MM.1S (cell line): ENCODE measurements at regions not wholly inside any gene's neighbourhood (a gene's known extent, or its start where the extent isn't known, plus 50 kb on each side); places are given as distances from the start of the nearest gene placed in this dataset.

ENCODE experiments used
- DNase-seq: peaks from one replicate; pipeline ENCODE4 v3.0.0-alpha.2; 2015
- H2AFZ ChIP-seq: fragments of 300-600 bp; sonication (generic); 2 replicates; pipeline ENCODE4 v1.6.0; 2016; ENCODE audit warnings: antibody characterized with exemption, low read length
- H3F3A ChIP-seq: fragments of 300-600 bp; sonication (generic); 2 replicates; pipeline ENCODE4 v1.6.1; 2016; ENCODE audit warnings: mild to moderate bottlenecking, antibody characterized with exemption, low read length, moderate library complexity, mixed read lengths; ENCODE audit not compliant: insufficient read depth
- H3K27ac ChIP-seq: fragments of 300-600 bp; sonication (generic); 2 replicates; pipeline ENCODE4 v1.5.1; 2016; ENCODE audit warnings: mild to moderate bottlenecking, low read length
- H3K27me3 ChIP-seq: fragments of 300-600 bp; sonication (generic); replicated peaks from 2 replicates; pipeline ENCODE4 v1.6.0; 2016; ENCODE audit warnings: low read length; ENCODE audit not compliant: insufficient read depth
- H3K36me3 ChIP-seq: fragments of 300-600 bp; sonication (generic); replicated peaks from 2 replicates; pipeline ENCODE4 v1.6.1; 2016; ENCODE audit warnings: mild to moderate bottlenecking, low read length, mixed read lengths; ENCODE audit not compliant: insufficient read depth
- H3K4me1 ChIP-seq: fragments of 300-600 bp; sonication (generic); 2 replicates; pipeline ENCODE4 v1.6.1; 2016; ENCODE audit warnings: low read length, mixed read lengths
- H3K4me2 ChIP-seq: fragments of 300-600 bp; sonication (generic); 2 replicates; pipeline ENCODE4 v1.6.0; 2016; ENCODE audit warnings: low read depth, low read length
- H3K4me3 ChIP-seq: fragments of 300-600 bp; sonication (generic); 2 replicates; pipeline ENCODE4 v1.5.1; 2016; ENCODE audit warnings: low read length, mixed read lengths
- H3K79me2 ChIP-seq: fragments of 300-600 bp; sonication (generic); 2 replicates; pipeline ENCODE4 v1.6.1; 2016; ENCODE audit warnings: mixed run types, low read length, mixed read lengths
- H3K9ac ChIP-seq: fragments of 300-600 bp; sonication (generic); 2 replicates; pipeline ENCODE4 v1.6.1; 2016; ENCODE audit warnings: low read length, mixed read lengths
- H3K9me2 ChIP-seq: fragments of 300-600 bp; sonication (generic); replicated peaks from 2 replicates; pipeline ENCODE4 v1.6.1; 2016; ENCODE audit warnings: mild to moderate bottlenecking, low read length, mixed read lengths; ENCODE audit not compliant: insufficient read depth
- H3K9me3 ChIP-seq: fragments of 300-600 bp; sonication (generic); replicated peaks from 2 replicates; pipeline ENCODE4 v1.6.1; 2016; ENCODE audit warnings: mild to moderate bottlenecking, low read length, mixed read lengths; ENCODE audit not compliant: insufficient read depth
- H4K20me1 ChIP-seq: fragments of 300-600 bp; sonication (generic); 2 replicates; pipeline ENCODE4 v1.6.1; 2016; ENCODE audit warnings: mild to moderate bottlenecking, low read length, moderate library complexity, mixed read lengths; ENCODE audit not compliant: insufficient read depth
- CTCF ChIP-seq: fragments of 300-600 bp; sonication (generic); IDR thresholded peaks from 2 replicates; pipeline ENCODE4 v1.5.1; 2016; ENCODE audit warnings: antibody characterized with exemption, low read length, mixed read lengths
- EZH2 ChIP-seq: fragments of 300-600 bp; sonication (generic); optimal IDR thresholded peaks from 2 replicates; pipeline ENCODE3; 2017; ENCODE audit warnings: low read depth, mild to moderate bottlenecking, antibody characterized with exemption, low read length, mixed read lengths
- EZH2phosphoT487 ChIP-seq: fragments of 300-600 bp; sonication (generic); IDR thresholded peaks from 2 replicates; pipeline ENCODE4 v1.6.1; 2018; ENCODE audit warnings: antibody characterized with exemption, low read length

DNA sequence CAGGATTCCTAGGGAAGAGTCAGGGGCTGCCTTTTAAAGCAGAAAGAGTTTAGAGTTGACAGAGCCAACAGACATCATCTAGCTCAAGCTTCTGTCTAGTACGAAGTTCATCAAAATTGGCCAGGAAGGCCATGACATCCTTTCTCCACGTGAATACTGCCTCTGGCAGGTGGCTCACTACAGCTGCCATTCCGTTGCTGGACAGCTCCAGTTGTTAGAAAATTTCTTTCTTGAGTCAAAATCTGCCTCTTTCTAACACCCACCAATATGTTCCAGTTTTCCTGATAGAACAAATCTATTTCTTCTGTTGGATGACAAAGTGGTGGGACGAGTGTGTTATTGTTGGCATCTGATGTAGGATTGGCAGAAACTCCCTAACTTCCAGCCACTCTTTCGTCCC lies 154.9 kb downstream of the ADRA2A start:
- Histone ChIP-seq H2AFZ (no peak overlapping the region), H3K4me2 (no peak overlapping the region), H3F3A (no peaks in the 10 kb centered on the region), H3K9me3 (no peaks in the 10 kb centered on the region), H3K9me2 (no peaks in the 10 kb centered on the region), H4K20me1 (no peaks in the 10 kb centered on the region), H3K27ac (no peak overlapping the region), H3K36me3 (no peaks in the 10 kb centered on the region), H3K27me3 (no peaks in the 10 kb centered on the region), H3K79me2 (no peaks in the 10 kb centered on the region), H3K9ac (no peak overlapping the region), H3K4me3 (no peak overlapping the region), H3K4me1 (no peaks in the 10 kb centered on the region)
- DNase-seq = no peak
- no peak for TF ChIP-seq CTCF
- no peak for TF ChIP-seq EZH2phosphoT487
- TF ChIP-seq EZH2 = no peak

- no peak overlapping the region for H3K27ac ChIP-seq
- no peaks in the 10 kb centered on the region for H3K27me3 ChIP-seq
- no peak overlapping the region for H3K4me3 ChIP-seq
- no peaks in the 10 kb centered on the region for H3K9me3 ChIP-seq
- H2AFZ ChIP-seq = no peak overlapping the region
- H4K20me1 ChIP-seq = no peaks in the 10 kb centered on the region
- DNase-seq = no peak
- no peak for TF ChIP-seq EZH2phosphoT487
- TF ChIP-seq EZH2 = no peak
- no peak for TF ChIP-seq CTCF
- H3F3A ChIP-seq = no peaks in the 10 kb centered on the region
- H3K4me1 ChIP-seq = no peaks in the 10 kb centered on the region
- H3K36me3 ChIP-seq = no peaks in the 10 kb centered on the region
- no peaks in the 10 kb centered on the region for H3K9me2 ChIP-seq
- H3K79me2 ChIP-seq = no peaks in the 10 kb centered on the region
- H3K4me2 ChIP-seq = no peak overlapping the region
- H3K9ac ChIP-seq = no peak overlapping the region
Observed at GRCh38 chr10:111233439-111233838, 156.6 kb downstream of the ADRA2A start.

DNA sequence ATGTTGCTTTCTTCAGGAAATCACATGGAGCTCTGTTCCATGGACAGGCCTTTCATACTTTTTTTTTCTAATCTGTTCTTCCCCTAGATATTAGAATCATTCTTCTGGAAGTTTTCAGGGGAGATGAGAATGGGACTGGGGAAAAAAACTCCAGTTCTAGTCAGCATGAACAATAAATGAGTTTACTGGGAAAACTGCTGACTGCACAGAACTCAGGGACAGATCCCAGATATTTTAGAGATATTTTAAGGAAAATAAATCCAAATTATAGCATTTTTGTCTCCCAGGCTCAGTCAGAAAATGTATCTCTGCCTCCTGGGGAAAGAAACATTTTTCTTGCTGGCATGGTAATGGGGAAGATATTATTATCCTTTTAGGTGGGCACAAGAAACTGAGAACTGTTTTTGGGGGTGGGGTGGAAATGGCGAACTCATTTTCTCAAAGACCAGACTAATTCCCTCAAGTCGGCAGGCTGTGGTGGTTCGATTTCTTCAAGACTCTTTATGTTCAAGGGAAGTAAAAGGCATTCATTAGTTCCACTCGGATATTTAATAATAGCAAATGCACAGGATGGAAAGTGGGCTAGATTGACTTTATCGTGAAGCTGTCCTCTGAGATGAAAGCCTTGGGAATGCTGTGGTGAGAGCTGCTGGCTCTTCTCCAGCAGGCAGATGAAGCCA lies 157.5 kb downstream of the ADRA2A start:
- Histone ChIP-seq H3K9me2 (no peaks in the 10 kb centered on the region), H3K4me3 (no peak overlapping the region), H3K27ac (no peak overlapping the region), H3K4me2 (no peak overlapping the region), H3F3A (no peaks in the 10 kb centered on the region), H3K36me3 (no peaks in the 10 kb centered on the region), H3K9ac (no peak overlapping the region), H3K79me2 (no peaks in the 10 kb centered on the region), H3K9me3 (no peaks in the 10 kb centered on the region), H3K27me3 (no peaks in the 10 kb centered on the region), H4K20me1 (no peaks in the 10 kb centered on the region), H3K4me1 (no peaks in the 10 kb centered on the region), H2AFZ (no peak overlapping the region)
- no peak for TF ChIP-seq EZH2phosphoT487
- no peak for TF ChIP-seq EZH2
- no peak for TF ChIP-seq CTCF
- DNase-seq = no peak
